SK-N-SH (cell line): ENCODE measurements at regions not wholly inside any gene's neighbourhood (a gene's known extent, or its start where the extent isn't known, plus 50 kb on each side); places are given as distances from the start of the nearest gene placed in this dataset.

Source experiments
- CTCF ChIA-PET: fragments of 300-600, 350-600 bp; formaldehyde crosslinking; extraction: SDS; loops from one replicate; lab custom pipeline; 2021; lab: Yijun Ruan, JAX
- POLR2A ChIA-PET: fragments of 350-600 bp; sonication (Branson Sonifier 250); formaldehyde crosslinking; extraction: SDS; loops from one replicate; lab custom pipeline; 2020; ENCODE audit warnings: antibody characterized with exemption, inconsistent platforms; lab: Yijun Ruan, JAX
- DNase-seq: peaks from one replicate; pipeline ENCODE4 v3.0.0; 2012
- H2AFZ ChIP-seq: fragments of 200-600 bp; sonication (generic); 2 replicates; pipeline ENCODE4 v1.8.1; 2016; ENCODE audit warnings: antibody characterized with exemption, mild to moderate bottlenecking, low read depth
- H3F3A ChIP-seq: fragments of 200-600 bp; sonication (generic); replicated peaks from 2 replicates; pipeline ENCODE3; 2016; ENCODE audit warnings: antibody characterized with exemption, mild to moderate bottlenecking; ENCODE audit not compliant: insufficient read depth
- H3K27ac ChIP-seq, 2 experiments: fragments of 200-500 bp in 1 of 2; fragments of 200-600 bp in 1 of 2; sonication (Bioruptor generic) in 1 of 2; sonication (generic), shearing (Covaris generic) in 1 of 2; 2 replicates each; pipeline versions ENCODE4 v1.5.1 to v1.6.1; 2014 to 2016; ENCODE audit warnings: low read depth in 2 of 2, inconsistent platforms in 1 of 2, low read length in 1 of 2, mild to moderate bottlenecking in 1 of 2, mixed read lengths in 1 of 2
- H3K27me3 ChIP-seq: fragments of 200-600 bp; sonication (generic), shearing (Covaris generic); 2 replicates; pipeline ENCODE4 v1.6.1; 2016; ENCODE audit warnings: mixed run types; ENCODE audit not compliant: insufficient read depth
- H3K36me3 ChIP-seq, 2 experiments: fragments of 200-500 bp in 1 of 2; fragments of 200-600 bp in 1 of 2; sonication (Bioruptor generic) in 1 of 2; sonication (generic) in 1 of 2; replicated peaks in 1 of 2; 2 replicates each; pipeline versions ENCODE3 to v1.5.1; 2014 to 2016; ENCODE audit warnings: low read length in 1 of 2, mild to moderate bottlenecking in 1 of 2; ENCODE audit not compliant: insufficient read depth in 2 of 2, control insufficient read depth in 1 of 2
- H3K4me1 ChIP-seq, 2 experiments: fragments of 200-500 bp in 1 of 2; fragments of 200-600 bp in 1 of 2; sonication (Bioruptor generic) in 1 of 2; sonication (generic), shearing (Covaris generic) in 1 of 2; 2 replicates each; pipeline versions ENCODE4 v1.5.1 to v1.6.1; 2014 to 2016; ENCODE audit warnings: low read depth in 1 of 2, low read length in 1 of 2, mixed run types in 1 of 2; ENCODE audit not compliant: insufficient read depth in 2 of 2, control insufficient read depth in 1 of 2
- H3K4me2 ChIP-seq: fragments of 200-600 bp; sonication (generic), shearing (Covaris generic); 2 replicates; pipeline ENCODE4 v1.6.1; 2017; ENCODE audit warnings: mixed run types
- H3K4me3 ChIP-seq, 2 experiments: fragments of 200-500 bp in 1 of 2; fragments of 200-600 bp in 1 of 2; sonication (Bioruptor generic) in 1 of 2; sonication (generic), shearing (Covaris generic) in 1 of 2; 2 replicates each; pipeline versions ENCODE4 v1.5.1 to v1.8.1; 2014 to 2016; ENCODE audit warnings: low read depth in 2 of 2, inconsistent platforms in 1 of 2, low read length in 1 of 2, mild to moderate bottlenecking in 1 of 2, mixed read lengths in 1 of 2, moderate library complexity in 1 of 2
- H3K79me2 ChIP-seq: fragments of 200-600 bp; sonication (generic); 2 replicates; pipeline ENCODE4 v1.8.1; 2017; ENCODE audit warnings: mild to moderate bottlenecking; ENCODE audit not compliant: insufficient read depth
- H3K9ac ChIP-seq: fragments of 200-600 bp; sonication (generic); 2 replicates; pipeline ENCODE4 v1.6.1; 2017; ENCODE audit warnings: mixed run types
- H3K9me2 ChIP-seq: fragments of 200-600 bp; sonication (generic); 2 replicates; pipeline ENCODE4 v1.6.1; 2017; ENCODE audit warnings: mixed run types
- H3K9me3 ChIP-seq: fragments of 200-600 bp; sonication (generic); 2 replicates; pipeline ENCODE4 v1.6.1; 2017; ENCODE audit warnings: mixed run types, mild to moderate bottlenecking, moderate library complexity
- H4K20me1 ChIP-seq: fragments of 200-600 bp; sonication (generic); 2 replicates; pipeline ENCODE4 v1.6.1; 2017; ENCODE audit warnings: mild to moderate bottlenecking, mixed run types; ENCODE audit not compliant: insufficient read depth
- ELF1 ChIP-seq: IDR thresholded peaks from 2 replicates; pipeline ENCODE4 v1.4.0; 2012
- EZH2phosphoT487 ChIP-seq: fragments of 200-600 bp; sonication (generic); IDR thresholded peaks from 2 replicates; pipeline ENCODE4 v1.6.1; 2017; ENCODE audit warnings: low read depth, mixed run types, mild to moderate bottlenecking, antibody characterized with exemption, moderate library complexity, borderline replicate concordance
- FOXJ3 ChIP-seq: sonication (generic); formaldehyde crosslinking; IDR thresholded peaks from 2 replicates; pipeline ENCODE4 v1.5.1; 2020; ENCODE audit warnings: mild to moderate bottlenecking, missing genetic modification reagents
- FOXM1 ChIP-seq: IDR thresholded peaks from 2 replicates; pipeline ENCODE4 v1.4.0; 2012; ENCODE audit warnings: low read depth, mild to moderate bottlenecking
- GABPA ChIP-seq: IDR thresholded peaks from 2 replicates; pipeline ENCODE4 v1.4.0; 2012; ENCODE audit warnings: low read depth, mild to moderate bottlenecking
- POLR2AphosphoS5 ChIP-seq: IDR thresholded peaks from 2 replicates; pipeline ENCODE4 v1.6.1; 2012; ENCODE audit warnings: low read depth, low read length
- RFX5 ChIP-seq: IDR thresholded peaks from 2 replicates; pipeline ENCODE4 v1.6.1; 2012; ENCODE audit warnings: mild to moderate bottlenecking, improper control_type of control experiment, low read length
- SIN3A ChIP-seq: IDR thresholded peaks from 2 replicates; pipeline ENCODE4 v1.6.1; 2012; ENCODE audit warnings: low read depth, mild to moderate bottlenecking, low read length, moderate library complexity, borderline replicate concordance
- SMC3 ChIP-seq: IDR thresholded peaks from 2 replicates; pipeline ENCODE4 v1.6.1; 2012; ENCODE audit warnings: low read depth, low read length, improper control_type of control experiment
- TCF12 ChIP-seq: IDR thresholded peaks from 2 replicates; pipeline ENCODE4 v1.4.0; 2012
- TEAD4 ChIP-seq: IDR thresholded peaks from 2 replicates; pipeline ENCODE4 v1.4.0; 2012; ENCODE audit warnings: mild to moderate bottlenecking, borderline replicate concordance; ENCODE audit not compliant: insufficient read depth
- WGBS: methylation state at CpG from one replicate; pipeline ENCODE4 v1.1.6; 2017; ENCODE audit warnings: low lambda C conversion rate; 5-methylcytosine and 5-hydroxymethylcytosine counted together
- TF ChIP-seq, protein P1 (sequence below): fragments of 150-350 bp; IDR thresholded peaks from 2 replicates; pipeline ENCODE4 v1.6.1; 2016; ENCODE audit warnings: mild to moderate bottlenecking, low read depth, low read length
- TF ChIP-seq, protein P2 (sequence below): IDR thresholded peaks from 2 replicates; pipeline ENCODE4 v1.4.0; 2012; ENCODE audit warnings: low read depth, borderline replicate concordance
- TF ChIP-seq, protein P3 (sequence below): IDR thresholded peaks from 2 replicates; pipeline ENCODE4; 2012
- TF ChIP-seq, protein P4 (sequence below): IDR thresholded peaks from 2 replicates; pipeline ENCODE4 v1.4.0; 2012; ENCODE audit warnings: low read depth

GRCh38 chr6:139627091-139627490 is 252.6 kb upstream of the CITED2 start:
- Histone ChIP-seq H3K9ac (no peak overlapping the region), H3K9me3 (0 out of 2 replicates have a peak, but pooled peaks cover 4% of the 10 kb centered on the region)
- no peak for TF ChIP-seq TEAD4
- no peak for TF ChIP-seq TCF12
- TF ChIP-seq FOXM1: no peak
- TF ChIP-seq GABPA: no peak
- no peak for TF ChIP-seq SIN3A
- TF ChIP-seq, protein P1, sequence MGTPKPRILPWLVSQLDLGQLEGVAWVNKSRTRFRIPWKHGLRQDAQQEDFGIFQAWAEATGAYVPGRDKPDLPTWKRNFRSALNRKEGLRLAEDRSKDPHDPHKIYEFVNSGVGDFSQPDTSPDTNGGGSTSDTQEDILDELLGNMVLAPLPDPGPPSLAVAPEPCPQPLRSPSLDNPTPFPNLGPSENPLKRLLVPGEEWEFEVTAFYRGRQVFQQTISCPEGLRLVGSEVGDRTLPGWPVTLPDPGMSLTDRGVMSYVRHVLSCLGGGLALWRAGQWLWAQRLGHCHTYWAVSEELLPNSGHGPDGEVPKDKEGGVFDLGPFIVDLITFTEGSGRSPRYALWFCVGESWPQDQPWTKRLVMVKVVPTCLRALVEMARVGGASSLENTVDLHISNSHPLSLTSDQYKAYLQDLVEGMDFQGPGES: no peak
- TF ChIP-seq RFX5: no peak
- no peak for TF ChIP-seq FOXJ3
- no peak for TF ChIP-seq SMC3
- TF ChIP-seq ELF1: no peak
- TF ChIP-seq, protein P2, sequence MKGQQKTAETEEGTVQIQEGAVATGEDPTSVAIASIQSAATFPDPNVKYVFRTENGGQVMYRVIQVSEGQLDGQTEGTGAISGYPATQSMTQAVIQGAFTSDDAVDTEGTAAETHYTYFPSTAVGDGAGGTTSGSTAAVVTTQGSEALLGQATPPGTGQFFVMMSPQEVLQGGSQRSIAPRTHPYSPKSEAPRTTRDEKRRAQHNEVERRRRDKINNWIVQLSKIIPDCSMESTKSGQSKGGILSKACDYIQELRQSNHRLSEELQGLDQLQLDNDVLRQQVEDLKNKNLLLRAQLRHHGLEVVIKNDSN: no peak
- TF ChIP-seq POLR2AphosphoS5: no peak
- TF ChIP-seq, all 33 proteins: peak for 0
- Histone ChIP-seq H3K36me3 (no peaks in the 10 kb centered on the region), H3F3A (no peaks in the 10 kb centered on the region), H2AFZ (no peak overlapping the region), H3K27ac (no peak overlapping the region), H3K4me1 (no peaks in the 10 kb centered on the region), H3K4me2 (no peak overlapping the region), H3K79me2 (no peaks in the 10 kb centered on the region), H3K27me3 (no peaks in the 10 kb centered on the region), H4K20me1 (no peaks in the 10 kb centered on the region), H3K4me3 (no peak overlapping the region), H3K9me2 (no peaks in the 10 kb centered on the region)
- POLR2A ChIA-PET: no interaction called here
- WGBS: 29% methylated on average over 1 of the region's 1 CpG
- DNase-seq: no peak
- CTCF ChIA-PET: no interaction called here

GRCh38 chr6:139625998-139626975 is 251.8 kb upstream of the CITED2 start:
- no peaks in the 10 kb centered on the region for H3K4me1 ChIP-seq
- no peak overlapping the region for H3K4me3 ChIP-seq
- H2AFZ ChIP-seq: no peak overlapping the region
- no peaks in the 10 kb centered on the region for H3F3A ChIP-seq
- no peak overlapping the region for H3K4me2 ChIP-seq
- no peak for DNase-seq
- 0 out of 2 replicates have a peak, but pooled peaks cover 4% of the 10 kb centered on the region for H3K9me3 ChIP-seq
- TF ChIP-seq, protein P3, sequence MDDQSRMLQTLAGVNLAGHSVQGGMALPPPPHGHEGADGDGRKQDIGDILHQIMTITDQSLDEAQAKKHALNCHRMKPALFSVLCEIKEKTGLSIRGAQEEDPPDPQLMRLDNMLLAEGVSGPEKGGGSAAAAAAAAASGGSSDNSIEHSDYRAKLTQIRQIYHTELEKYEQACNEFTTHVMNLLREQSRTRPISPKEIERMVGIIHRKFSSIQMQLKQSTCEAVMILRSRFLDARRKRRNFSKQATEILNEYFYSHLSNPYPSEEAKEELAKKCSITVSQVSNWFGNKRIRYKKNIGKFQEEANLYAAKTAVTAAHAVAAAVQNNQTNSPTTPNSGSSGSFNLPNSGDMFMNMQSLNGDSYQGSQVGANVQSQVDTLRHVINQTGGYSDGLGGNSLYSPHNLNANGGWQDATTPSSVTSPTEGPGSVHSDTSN: 0 out of 2 replicates have a peak, but pooled peaks have one; percentile 15
- TF ChIP-seq, protein P4, sequence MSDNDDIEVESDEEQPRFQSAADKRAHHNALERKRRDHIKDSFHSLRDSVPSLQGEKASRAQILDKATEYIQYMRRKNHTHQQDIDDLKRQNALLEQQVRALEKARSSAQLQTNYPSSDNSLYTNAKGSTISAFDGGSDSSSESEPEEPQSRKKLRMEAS: no peak
- TF ChIP-seq SIN3A (no peak), EZH2phosphoT487 (no peak)
- TF ChIP-seq, all 33 proteins: peak for 1
- Histone ChIP-seq H3K36me3 (no peaks in the 10 kb centered on the region), H3K79me2 (no peaks in the 10 kb centered on the region), H3K27me3 (no peaks in the 10 kb centered on the region), H3K27ac (no peak overlapping the region), H4K20me1 (no peaks in the 10 kb centered on the region), H3K9me2 (no peaks in the 10 kb centered on the region), H3K9ac (no peak overlapping the region)
- ChIA-PET CTCF (no interaction called here), POLR2A (no interaction called here)
- 28% methylated on average over 5 of the region's 5 CpGs for WGBS
